HepG2 (cell line): ENCODE measurements at regions not wholly inside any gene's neighbourhood (a gene's known extent, or its start where the extent isn't known, plus 50 kb on each side); places are given as distances from the start of the nearest gene placed in this dataset.

Experiments
- ASH2L ChIP-seq: fragments of 300-600, 200-600 bp; sonication (generic); IDR thresholded peaks from 2 replicates; pipeline ENCODE4 v1.7.0; 2017; ENCODE audit warnings: low read depth, mild to moderate bottlenecking, moderate library complexity, mixed read lengths, low read length; ENCODE audit not compliant: insufficient read length
- GRHL1 ChIP-seq: sonication (generic); formaldehyde crosslinking; conservative IDR thresholded peaks from 2 replicates; pipeline ENCODE4 v1.8.0; 2022; ENCODE audit warnings: missing genetic modification reagents
- HBP1 ChIP-seq: IDR thresholded peaks from 2 replicates; pipeline ENCODE4 v1.6.1; 2016; ENCODE audit warnings: low read depth, control low read depth
- NFKB2 ChIP-seq: sonication (generic); formaldehyde crosslinking; IDR thresholded peaks from 2 replicates; pipeline ENCODE4 v1.4.0; 2020; ENCODE audit warnings: missing genetic modification reagents, borderline replicate concordance
- PRDM4 ChIP-seq: sonication (generic); formaldehyde crosslinking; IDR thresholded peaks from 2 replicates; pipeline ENCODE4 v1.9.0; 2021; ENCODE audit warnings: missing genetic modification reagents, borderline replicate concordance
- SIN3B ChIP-seq: fragments of 150-350 bp; IDR thresholded peaks from 2 replicates; pipeline ENCODE4 v1.6.1; 2014; ENCODE audit warnings: low read length
- SKI ChIP-seq: fragments of 450-650 bp; IDR thresholded peaks from one replicate; pipeline ENCODE4 v1.6.1; 2018; ENCODE audit warnings: mild to moderate bottlenecking; ENCODE audit not compliant: partially characterized antibody
- ZBTB43 ChIP-seq: sonication (generic); formaldehyde crosslinking; conservative IDR thresholded peaks from 2 replicates; pipeline ENCODE4 v1.4.0; 2020; ENCODE audit warnings: missing genetic modification reagents
- ZNF251 ChIP-seq: sonication (generic); formaldehyde crosslinking; IDR thresholded peaks from 2 replicates; pipeline ENCODE4 v1.9.0; 2021; ENCODE audit warnings: mild to moderate bottlenecking, missing genetic modification reagents
- ZNF609 ChIP-seq: sonication (generic); formaldehyde crosslinking; IDR thresholded peaks from 2 replicates; pipeline ENCODE4 v1.4.0; 2020; ENCODE audit warnings: mild to moderate bottlenecking, missing genetic modification reagents, borderline replicate concordance

- TF ChIP-seq PRDM4 (no peak), SIN3B (no peak), GRHL1 (no peak), ZBTB43 (CRISPR knock-in tag) (no peak), HBP1 (CRISPR knock-in tag) (no peak), ZNF251 (CRISPR knock-in tag) (no peak), ASH2L (no peak), SKI (no peak), NFKB2 (no peak), ZNF609 (CRISPR knock-in tag) (no peak)
These were observed 81.3 kb upstream of the RESF1 start (continued) for GRCh38 chr12:31877884-31878283.
